ENCODE measurements at regions not wholly inside any gene's neighbourhood (a gene's known extent, or its start where the extent isn't known, plus 50 kb on each side); places are given as distances from the start of the nearest gene placed in this dataset.

DNA sequence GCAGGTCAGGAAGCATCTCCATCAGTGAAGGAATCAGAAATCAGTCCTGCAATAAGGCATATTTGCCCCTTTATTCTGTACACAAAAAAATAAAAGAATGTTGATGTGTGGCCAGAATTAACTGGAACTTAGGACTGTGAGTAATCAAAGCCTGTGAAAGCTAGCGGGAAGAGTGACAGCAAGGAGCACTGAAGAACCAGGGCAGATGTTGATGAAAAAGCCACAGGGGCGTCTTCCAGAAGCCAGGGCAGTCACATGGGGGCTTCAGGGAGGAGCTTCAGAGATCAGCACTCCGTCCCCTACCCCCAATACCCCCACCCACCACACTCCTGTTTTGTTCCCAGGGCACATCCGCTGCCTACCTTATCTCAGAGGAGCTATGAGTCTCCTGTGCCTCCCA, 502.8 kb downstream of the AJAP1 start:
- Histone ChIP-seq H3K27ac (ENCODE audit: low read depth, low read length) (no peak overlapping the region), H3K4me2 (ENCODE audit: low read length) (no peak overlapping the region), H3K9me3 (ENCODE audit: control insufficient read depth, insufficient read depth, low read length) (no peaks in the 10 kb centered on the region), H4K20me1 (ENCODE audit: control insufficient read depth, insufficient read depth, low read depth, low read length) (no peaks in the 10 kb centered on the region), H3K27me3 (ENCODE audit: control insufficient read depth, low read length) (no peaks in the 10 kb centered on the region), H3K4me1 (ENCODE audit: control insufficient read depth, low read length) (no peaks in the 10 kb centered on the region), H3K36me3 (ENCODE audit: control insufficient read depth, low read length) (no peaks in the 10 kb centered on the region), H3K9me2 (replicated peaks; ENCODE audit: control insufficient read depth, low read length) (no peaks in the 10 kb centered on the region), H3K4me3 (ENCODE audit: low read length) (no peak overlapping the region), H3K79me2 (ENCODE audit: control insufficient read depth, low read length) (no peaks in the 10 kb centered on the region), H3F3A (ENCODE audit: control insufficient read depth, insufficient read depth) (no peaks in the 10 kb centered on the region)
- TF ChIP-seq, protein P1, sequence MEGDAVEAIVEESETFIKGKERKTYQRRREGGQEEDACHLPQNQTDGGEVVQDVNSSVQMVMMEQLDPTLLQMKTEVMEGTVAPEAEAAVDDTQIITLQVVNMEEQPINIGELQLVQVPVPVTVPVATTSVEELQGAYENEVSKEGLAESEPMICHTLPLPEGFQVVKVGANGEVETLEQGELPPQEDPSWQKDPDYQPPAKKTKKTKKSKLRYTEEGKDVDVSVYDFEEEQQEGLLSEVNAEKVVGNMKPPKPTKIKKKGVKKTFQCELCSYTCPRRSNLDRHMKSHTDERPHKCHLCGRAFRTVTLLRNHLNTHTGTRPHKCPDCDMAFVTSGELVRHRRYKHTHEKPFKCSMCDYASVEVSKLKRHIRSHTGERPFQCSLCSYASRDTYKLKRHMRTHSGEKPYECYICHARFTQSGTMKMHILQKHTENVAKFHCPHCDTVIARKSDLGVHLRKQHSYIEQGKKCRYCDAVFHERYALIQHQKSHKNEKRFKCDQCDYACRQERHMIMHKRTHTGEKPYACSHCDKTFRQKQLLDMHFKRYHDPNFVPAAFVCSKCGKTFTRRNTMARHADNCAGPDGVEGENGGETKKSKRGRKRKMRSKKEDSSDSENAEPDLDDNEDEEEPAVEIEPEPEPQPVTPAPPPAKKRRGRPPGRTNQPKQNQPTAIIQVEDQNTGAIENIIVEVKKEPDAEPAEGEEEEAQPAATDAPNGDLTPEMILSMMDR (IDR thresholded peaks at IDR 0.05; ENCODE audit: low read depth, low read length, poor library complexity, severe bottlenecking): no peak
- TF ChIP-seq EZH2phosphoT487 (IDR thresholded peaks at IDR 0.05; ENCODE audit: borderline replicate concordance, low read length): no peak

DNA sequence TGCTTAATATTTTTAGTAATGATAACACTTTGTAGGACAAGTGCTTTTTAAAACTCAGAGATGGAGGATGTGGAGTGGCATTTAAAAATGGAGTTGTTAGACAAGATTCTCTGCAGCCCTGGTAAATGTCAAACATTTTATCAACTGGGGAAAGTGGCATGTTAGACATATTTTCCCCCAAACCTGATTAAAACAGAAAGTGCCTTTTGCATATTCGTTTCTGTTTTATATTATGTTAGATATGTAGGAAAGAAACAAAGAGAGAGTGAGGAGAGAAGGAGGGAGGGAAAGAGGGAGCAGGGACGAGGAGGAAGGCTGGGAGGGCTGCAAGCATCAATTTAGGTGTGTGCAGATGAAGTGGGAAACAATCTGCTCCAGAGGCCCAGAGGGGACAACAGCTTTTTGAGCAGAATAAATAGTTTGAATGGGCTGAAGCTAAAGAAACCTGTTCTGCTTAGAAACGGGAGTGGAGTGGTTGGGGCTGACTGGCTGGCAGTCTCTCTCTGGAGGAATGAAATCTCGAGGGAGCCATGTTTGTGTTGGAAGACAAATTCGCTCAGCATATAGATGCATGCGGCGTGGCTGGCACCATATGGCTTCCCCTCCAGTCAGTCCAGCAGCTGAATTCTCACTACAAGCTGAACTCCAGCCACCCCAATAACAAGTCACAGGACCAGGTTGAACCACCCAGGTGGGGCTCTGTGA, 502.2 kb downstream of the AJAP1 start:
- Histone ChIP-seq H4K20me1 (ENCODE audit: control insufficient read depth, insufficient read depth, low read depth, low read length) (no peaks in the 10 kb centered on the region), H3K27ac (ENCODE audit: low read depth, low read length) (no peak overlapping the region), H3K4me1 (ENCODE audit: control insufficient read depth, low read length) (no peaks in the 10 kb centered on the region), H3K4me3 (ENCODE audit: low read length) (no peak overlapping the region), H3K27me3 (ENCODE audit: control insufficient read depth, low read length) (no peaks in the 10 kb centered on the region), H3K9me3 (ENCODE audit: control insufficient read depth, insufficient read depth, low read length) (no peaks in the 10 kb centered on the region), H3K9me2 (replicated peaks; ENCODE audit: control insufficient read depth, low read length) (no peaks in the 10 kb centered on the region), H3K36me3 (ENCODE audit: control insufficient read depth, low read length) (no peaks in the 10 kb centered on the region), H3K4me2 (ENCODE audit: low read length) (no peak overlapping the region), H3K79me2 (ENCODE audit: control insufficient read depth, low read length) (no peaks in the 10 kb centered on the region), H3F3A (ENCODE audit: control insufficient read depth, insufficient read depth) (no peaks in the 10 kb centered on the region)
- TF ChIP-seq, protein P1 (IDR thresholded peaks at IDR 0.05; ENCODE audit: low read depth, low read length, poor library complexity, severe bottlenecking): no peak
- TF ChIP-seq EZH2phosphoT487 (IDR thresholded peaks at IDR 0.05; ENCODE audit: borderline replicate concordance, low read length): no peak

DNA sequence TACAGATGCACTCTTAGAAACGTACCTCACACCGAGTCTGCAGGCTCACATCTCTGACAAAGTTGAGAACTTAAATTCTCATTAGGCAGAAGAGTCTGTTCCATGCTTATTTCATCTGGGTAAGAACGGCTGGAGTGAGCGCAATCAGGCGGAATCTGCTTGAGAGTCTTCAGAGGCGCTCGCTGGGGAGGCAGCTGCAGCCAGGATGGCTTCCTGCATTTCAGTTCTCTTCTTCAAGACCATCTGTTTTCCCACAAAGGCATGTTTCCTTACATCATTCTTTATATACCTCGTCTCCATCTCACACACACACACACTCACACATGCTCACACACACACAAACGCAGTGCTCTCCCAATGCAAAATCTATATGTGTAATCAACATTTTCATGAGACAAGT, 497.1 kb downstream of the AJAP1 start:
- H3K27ac ChIP-seq (ENCODE audit: low read depth, low read length): no peak overlapping the region
- H4K20me1 ChIP-seq (ENCODE audit: control insufficient read depth, insufficient read depth, low read depth, low read length): no peaks in the 10 kb centered on the region
- TF ChIP-seq EZH2phosphoT487 (IDR thresholded peaks at IDR 0.05; ENCODE audit: borderline replicate concordance, low read length): no peak
- TF ChIP-seq, protein P1 (IDR thresholded peaks at IDR 0.05; ENCODE audit: low read depth, low read length, poor library complexity, severe bottlenecking): no peak
- no peaks in the 10 kb centered on the region for H3K79me2 ChIP-seq (ENCODE audit: control insufficient read depth, low read length)
- no peak overlapping the region for H3K4me3 ChIP-seq (ENCODE audit: low read length)
- no peaks in the 10 kb centered on the region for H3F3A ChIP-seq (ENCODE audit: control insufficient read depth, insufficient read depth)
- H3K4me2 ChIP-seq (ENCODE audit: low read length): no peak overlapping the region
- H3K9me2 ChIP-seq (replicated peaks; ENCODE audit: control insufficient read depth, low read length): no peaks in the 10 kb centered on the region
- no peaks in the 10 kb centered on the region for H3K4me1 ChIP-seq (ENCODE audit: control insufficient read depth, low read length)
- H3K9me3 ChIP-seq (ENCODE audit: control insufficient read depth, insufficient read depth, low read length): no peaks in the 10 kb centered on the region
- no peaks in the 10 kb centered on the region for H3K27me3 ChIP-seq (ENCODE audit: control insufficient read depth, low read length)
- no peaks in the 10 kb centered on the region for H3K36me3 ChIP-seq (ENCODE audit: control insufficient read depth, low read length)

Data from DOHH2 (cell line).